ENCODE measurements at regions not wholly inside any gene's neighbourhood (a gene's known extent, or its start where the extent isn't known, plus 50 kb on each side); places are given as distances from the start of the nearest gene placed in this dataset.

- TF ChIP-seq MAX (IDR thresholded peaks at IDR 0.05) = no peak
- no peak for TF ChIP-seq SP1 (IDR thresholded peaks at IDR 0.05; ENCODE audit: low read depth)
- TF ChIP-seq CTCF (IDR thresholded peaks at IDR 0.05 in 2 of 3, conservative IDR thresholded peaks at IDR 0.05 in 1 of 3; ENCODE audit: borderline replicate concordance in 1 of 3, insufficient read depth in 1 of 3, low read depth in 2 of 3, low read length in 2 of 3) = no peak
- no peak for TF ChIP-seq ZNF274 (IDR thresholded peaks at IDR 0.05; ENCODE audit: low read depth, low read length)
- TF ChIP-seq YY1 (IDR thresholded peaks at IDR 0.05; ENCODE audit: extremely low read depth, insufficient replicate concordance, low read depth, low read length) = no peak
- no peak for TF ChIP-seq CEBPB (IDR thresholded peaks at IDR 0.05; ENCODE audit: low read depth)
- TF ChIP-seq EZH2phosphoT487 (IDR thresholded peaks at IDR 0.05; ENCODE audit: borderline replicate concordance) = no peak
- no peak for TF ChIP-seq ELF1 (IDR thresholded peaks at IDR 0.05; ENCODE audit: borderline replicate concordance, low read depth)
- no peak for TF ChIP-seq SRF (IDR thresholded peaks at IDR 0.05; ENCODE audit: low read depth)
- no peak for TF ChIP-seq EGR1 (IDR thresholded peaks at IDR 0.05; ENCODE audit: low read depth)
- TF ChIP-seq POLR2A (IDR thresholded peaks at IDR 0.05; ENCODE audit: borderline replicate concordance, extremely low read depth, insufficient read depth, insufficient read length) = no peak
- TF ChIP-seq EZH2 (IDR thresholded peaks at IDR 0.05) = no peak
These were observed 893.2 kb downstream of the SLC16A7 start for GRCh38 chr12:60489071-60489470.
